ENCODE measurements at regions not wholly inside any gene's neighbourhood (a gene's known extent, or its start where the extent isn't known, plus 50 kb on each side); places are given as distances from the start of the nearest gene placed in this dataset.

DNA sequence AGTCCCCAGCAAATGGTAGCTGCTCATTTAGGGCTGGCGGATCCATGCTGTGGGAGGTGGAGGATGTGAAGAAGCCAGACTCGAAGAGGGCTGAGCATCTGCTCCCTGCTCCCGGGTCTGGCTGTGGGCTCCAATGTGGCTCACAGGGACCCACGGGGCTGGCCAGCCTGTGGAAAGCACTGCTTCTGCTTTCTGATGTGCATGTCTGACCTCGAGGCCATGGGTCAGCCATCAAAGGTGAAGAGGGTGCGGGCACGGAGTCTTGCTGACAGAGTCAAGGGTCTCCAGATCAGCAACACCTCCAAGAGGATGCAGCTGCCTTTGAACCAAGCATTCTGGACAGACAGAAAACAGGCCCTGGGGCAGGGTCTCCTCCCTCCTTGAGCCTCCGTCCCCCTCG lies 178.2 kb downstream of the INHBB start:
- Histone ChIP-seq H3K4me3 (no peak overlapping the region), H3K36me3 (no peaks in the 10 kb centered on the region), H3K9me3 (no peaks in the 10 kb centered on the region), H3K27me3 (peaks cover 0 to 29% (median 0%) of the 10 kb centered on the region in 9 donors), H3K27ac (no peak overlapping the region), H3K4me1 (peaks cover 0 to 46% (median 21%) of the 10 kb centered on the region in 12 donors)
- TF ChIP-seq POLR2A (IDR thresholded peaks at IDR 0.05), result no peak
- TF ChIP-seq, protein P1, sequence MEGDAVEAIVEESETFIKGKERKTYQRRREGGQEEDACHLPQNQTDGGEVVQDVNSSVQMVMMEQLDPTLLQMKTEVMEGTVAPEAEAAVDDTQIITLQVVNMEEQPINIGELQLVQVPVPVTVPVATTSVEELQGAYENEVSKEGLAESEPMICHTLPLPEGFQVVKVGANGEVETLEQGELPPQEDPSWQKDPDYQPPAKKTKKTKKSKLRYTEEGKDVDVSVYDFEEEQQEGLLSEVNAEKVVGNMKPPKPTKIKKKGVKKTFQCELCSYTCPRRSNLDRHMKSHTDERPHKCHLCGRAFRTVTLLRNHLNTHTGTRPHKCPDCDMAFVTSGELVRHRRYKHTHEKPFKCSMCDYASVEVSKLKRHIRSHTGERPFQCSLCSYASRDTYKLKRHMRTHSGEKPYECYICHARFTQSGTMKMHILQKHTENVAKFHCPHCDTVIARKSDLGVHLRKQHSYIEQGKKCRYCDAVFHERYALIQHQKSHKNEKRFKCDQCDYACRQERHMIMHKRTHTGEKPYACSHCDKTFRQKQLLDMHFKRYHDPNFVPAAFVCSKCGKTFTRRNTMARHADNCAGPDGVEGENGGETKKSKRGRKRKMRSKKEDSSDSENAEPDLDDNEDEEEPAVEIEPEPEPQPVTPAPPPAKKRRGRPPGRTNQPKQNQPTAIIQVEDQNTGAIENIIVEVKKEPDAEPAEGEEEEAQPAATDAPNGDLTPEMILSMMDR (IDR thresholded peaks at IDR 0.05), result no peak
- DNase-seq (no peak), ATAC-seq (no peak)
- intact Hi-C loops (cut with DNase I), result loop anchor here in 1 of 10 donors (10.0 kb wide), 1 partner anchor 179 kb away; the partner anchor contains the start of gene INHBB
- WGBS, 4 donors, result 77 to 95% (median 87%) methylated on average over 9 of the region's 9 CpGs

DNA sequence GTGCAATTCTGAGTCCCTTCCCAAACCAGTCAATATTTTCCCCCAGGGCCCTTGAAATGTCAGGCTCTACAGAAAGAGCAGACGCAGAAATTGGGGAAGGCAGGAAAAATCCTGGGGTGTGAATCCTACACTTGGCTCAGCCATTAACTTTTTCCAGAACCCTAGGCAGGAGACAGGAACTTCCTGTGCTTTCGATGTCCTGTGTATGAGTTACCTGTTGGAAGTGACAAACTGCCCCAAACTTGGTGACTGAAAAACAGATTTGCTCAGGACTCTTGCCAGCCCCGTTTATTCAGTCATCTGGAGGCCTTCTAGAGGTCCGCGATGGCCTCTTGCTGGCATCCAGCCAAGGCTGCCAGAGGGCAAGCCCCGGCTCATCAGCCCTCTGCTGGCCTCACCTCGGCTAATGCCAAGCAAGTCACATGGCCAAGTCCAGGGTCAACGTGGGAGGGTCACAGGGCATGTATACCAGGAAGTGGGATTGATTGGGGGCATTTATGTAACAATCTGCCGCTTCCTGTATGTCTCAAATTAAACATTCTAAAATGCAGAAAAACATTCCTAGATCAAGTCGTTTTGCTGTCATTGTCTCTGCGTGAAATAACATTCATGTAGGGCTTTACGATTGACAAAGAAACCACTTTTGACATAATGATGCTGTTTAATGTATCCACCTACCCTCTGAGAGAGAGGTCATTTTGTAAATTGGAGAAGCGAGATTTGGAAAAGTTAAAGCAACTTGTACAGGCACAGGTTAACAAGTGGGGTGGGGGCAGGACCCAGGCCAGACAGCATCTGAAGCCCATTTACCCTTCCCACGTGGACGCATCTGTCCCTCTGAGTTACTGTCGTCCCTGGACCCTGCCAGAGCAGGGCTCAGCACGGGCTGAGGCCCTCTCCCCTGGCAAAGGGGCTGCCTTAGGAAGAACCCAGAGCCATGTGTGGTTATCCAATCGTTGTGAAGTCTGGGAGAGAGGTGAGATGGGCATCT lies 179.4 kb downstream of the INHBB start:
- intact Hi-C loops (cut with DNase I), result loop anchor here in 1 of 10 donors (10.0 kb wide), 1 partner anchor 181 kb away; the partner anchor contains the start of gene INHBB
- Histone ChIP-seq H3K36me3 (no peaks in the 10 kb centered on the region), H3K4me3 (no peak overlapping the region), H3K9me3 (peaks cover 0 to under 1% (median 0%) of the 10 kb centered on the region in 12 donors), H3K27me3 (peaks cover 0 to 23% (median 0%) of the 10 kb centered on the region in 9 donors), H3K4me1 (peaks cover 0 to 46% (median 21%) of the 10 kb centered on the region in 12 donors), H3K27ac (peak overlapping the region in 10 of 12 donors; percentile 20 to 74 (median 54))
- 47 to 55% (median 53%) methylated on average over 16 to 18 of the region's 18 CpGs for WGBS, 4 donors
- TF ChIP-seq POLR2A (IDR thresholded peaks at IDR 0.05), result no peak
- TF ChIP-seq, protein P1 (IDR thresholded peaks at IDR 0.05), result peak in 1 of 12 donors; percentile 11
- ATAC-seq, result peak in 1 of 4 donors; percentile 1
- DNase-seq, result peak in 3 of 5 donors; percentile 57 to 58 (median 58)

DNA sequence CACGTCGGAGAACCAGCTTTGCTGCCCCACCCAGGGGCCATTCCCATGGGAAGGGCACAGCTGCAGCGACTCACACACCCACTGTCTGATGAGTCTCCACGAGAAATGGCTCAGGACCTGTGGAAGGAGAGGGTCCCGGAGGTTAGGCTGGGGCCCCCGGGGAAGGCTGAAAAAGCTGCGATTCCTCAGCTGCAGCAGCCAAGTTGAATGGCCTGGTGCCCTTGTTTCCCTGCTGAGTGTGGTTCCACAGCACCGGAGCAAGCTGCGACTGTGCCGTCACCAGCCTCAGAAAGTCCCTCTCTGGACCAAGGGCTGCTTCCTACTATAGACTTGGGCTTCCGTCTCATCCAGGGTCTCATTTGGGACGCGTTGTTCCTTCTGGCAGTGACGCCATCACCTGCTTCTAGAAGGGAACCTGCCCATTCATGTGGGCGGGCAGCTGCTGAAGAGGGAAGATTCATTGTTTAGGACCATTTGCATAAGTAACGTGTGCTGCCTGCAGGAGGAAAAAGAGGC lies 180.2 kb downstream of the INHBB start:
- H3K27me3 ChIP-seq, result peaks cover 0 to 16% (median 0%) of the 10 kb centered on the region in 9 donors
- peaks cover 0 to 46% (median 21%) of the 10 kb centered on the region in 12 donors for H3K4me1 ChIP-seq
- H3K9me3 ChIP-seq, result peaks cover 0 to 8% (median 0%) of the 10 kb centered on the region in 12 donors
- DNase-seq, result peak in 2 of 5 donors; percentile 58 to 65
- no peaks in the 10 kb centered on the region for H3K36me3 ChIP-seq
- H3K27ac ChIP-seq, result peak overlapping the region in 10 of 12 donors; percentile 20 to 74 (median 54)
- no peak overlapping the region for H3K4me3 ChIP-seq
- WGBS, 4 donors, result 32 to 65% (median 59%) methylated on average over 13 to 16 of the region's 16 CpGs
- peak in 3 of 4 donors; percentile 43 to 85 (median 58) for ATAC-seq
- no peak for TF ChIP-seq POLR2A (IDR thresholded peaks at IDR 0.05)
- TF ChIP-seq, protein P1 (IDR thresholded peaks at IDR 0.05), result no peak
- intact Hi-C loops (cut with DNase I), result loop anchor here in 1 of 10 donors (10.0 kb wide), 1 partner anchor 181 kb away; the partner anchor contains the start of gene INHBB

All from heart left ventricle (tissue), 16 donors.